ENCODE measurements at regions not wholly inside any gene's neighbourhood (a gene's known extent, or its start where the extent isn't known, plus 50 kb on each side); places are given as distances from the start of the nearest gene placed in this dataset.

DNA sequence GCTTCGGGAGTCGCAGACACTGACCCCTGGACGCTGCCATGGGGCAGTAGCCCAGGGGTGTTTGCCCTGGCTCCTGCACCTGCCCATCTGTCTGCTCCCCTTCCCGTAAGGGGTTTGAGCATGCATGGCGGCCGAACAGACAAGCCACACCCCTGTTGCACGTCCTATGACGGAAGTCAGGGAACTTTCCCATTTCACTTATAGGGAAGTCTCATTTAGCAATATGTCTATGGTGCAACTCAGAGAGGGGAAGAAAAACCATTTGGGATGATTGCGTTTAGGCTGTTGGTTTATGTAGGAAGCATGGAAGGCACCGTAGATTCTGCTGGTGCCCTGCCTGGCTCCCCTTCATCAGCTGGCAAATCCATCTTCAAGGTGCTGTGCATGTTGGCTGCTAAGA lies 112.5 kb downstream of the HAPSTR1 start:
- TF ChIP-seq, protein P1, sequence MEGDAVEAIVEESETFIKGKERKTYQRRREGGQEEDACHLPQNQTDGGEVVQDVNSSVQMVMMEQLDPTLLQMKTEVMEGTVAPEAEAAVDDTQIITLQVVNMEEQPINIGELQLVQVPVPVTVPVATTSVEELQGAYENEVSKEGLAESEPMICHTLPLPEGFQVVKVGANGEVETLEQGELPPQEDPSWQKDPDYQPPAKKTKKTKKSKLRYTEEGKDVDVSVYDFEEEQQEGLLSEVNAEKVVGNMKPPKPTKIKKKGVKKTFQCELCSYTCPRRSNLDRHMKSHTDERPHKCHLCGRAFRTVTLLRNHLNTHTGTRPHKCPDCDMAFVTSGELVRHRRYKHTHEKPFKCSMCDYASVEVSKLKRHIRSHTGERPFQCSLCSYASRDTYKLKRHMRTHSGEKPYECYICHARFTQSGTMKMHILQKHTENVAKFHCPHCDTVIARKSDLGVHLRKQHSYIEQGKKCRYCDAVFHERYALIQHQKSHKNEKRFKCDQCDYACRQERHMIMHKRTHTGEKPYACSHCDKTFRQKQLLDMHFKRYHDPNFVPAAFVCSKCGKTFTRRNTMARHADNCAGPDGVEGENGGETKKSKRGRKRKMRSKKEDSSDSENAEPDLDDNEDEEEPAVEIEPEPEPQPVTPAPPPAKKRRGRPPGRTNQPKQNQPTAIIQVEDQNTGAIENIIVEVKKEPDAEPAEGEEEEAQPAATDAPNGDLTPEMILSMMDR (IDR thresholded peaks at IDR 0.05; ENCODE audit: low read depth, low read length) = no peak
- DNase-seq (ENCODE audit: extremely low read depth, low read depth) = no peak

DNA sequence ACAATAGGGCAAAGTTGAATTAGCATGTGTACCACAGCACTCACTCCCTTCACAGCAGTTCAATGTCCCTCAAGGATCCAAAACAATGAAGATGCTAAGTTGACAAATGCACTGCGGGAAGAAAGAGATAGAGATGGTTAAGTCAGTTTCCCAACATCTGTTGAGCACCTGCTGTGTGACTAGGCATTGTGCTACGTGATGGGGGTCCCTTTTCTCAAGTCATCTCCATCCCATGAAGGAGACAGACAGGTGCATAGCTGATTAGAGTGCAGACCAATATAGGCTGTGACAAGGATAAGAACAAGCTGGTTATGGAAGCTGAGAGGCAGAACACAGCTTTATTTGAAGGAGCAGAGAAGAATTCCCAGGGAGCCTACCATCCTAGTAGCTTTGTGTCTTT lies 114.2 kb downstream of the HAPSTR1 start:
- TF ChIP-seq, protein P1 (IDR thresholded peaks at IDR 0.05; ENCODE audit: low read depth, low read length) = no peak
- no peak for DNase-seq (ENCODE audit: extremely low read depth, low read depth)

DNA sequence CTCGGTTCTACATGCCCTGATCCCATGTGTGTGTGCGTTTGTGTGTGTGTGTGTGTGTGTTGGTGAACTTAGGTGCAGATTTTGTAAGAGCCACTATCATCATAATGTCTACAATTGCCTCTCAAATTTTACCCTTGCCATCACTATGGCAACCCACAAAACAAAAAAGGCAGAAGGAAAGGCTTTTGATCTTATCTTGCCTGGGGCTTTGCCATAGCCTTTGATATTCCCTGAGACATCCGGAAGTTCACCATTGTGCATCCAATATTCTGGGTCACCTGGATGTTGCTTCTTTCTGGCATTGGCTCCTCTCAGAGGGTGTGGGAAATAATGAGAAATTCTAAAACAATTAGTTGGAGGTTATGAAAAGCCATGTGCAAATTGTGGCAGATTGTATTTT lies 114.7 kb downstream of the HAPSTR1 start:
- no peak for DNase-seq (ENCODE audit: extremely low read depth, low read depth)
- TF ChIP-seq, protein P1 (IDR thresholded peaks at IDR 0.05; ENCODE audit: low read depth, low read length) = no peak

DNA sequence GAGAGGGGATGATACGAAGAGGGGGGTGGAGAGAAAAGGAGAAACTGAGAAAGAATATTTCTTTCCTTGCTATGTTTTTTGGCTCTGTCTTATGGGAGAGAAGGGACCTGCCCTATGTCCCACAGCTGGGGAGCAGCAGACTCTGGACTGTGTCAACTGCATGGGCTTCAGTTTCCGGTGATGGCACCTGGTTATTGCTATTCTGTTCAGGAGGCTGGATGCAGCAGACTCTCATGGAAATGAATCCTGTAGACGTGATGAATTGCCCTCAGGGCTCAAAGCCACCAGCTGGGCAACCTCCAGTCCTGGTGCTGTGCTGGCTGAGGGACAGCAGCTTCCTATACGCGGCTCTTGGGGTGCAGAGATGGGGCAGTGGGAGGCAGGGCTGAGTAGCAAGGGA lies 121.2 kb downstream of the HAPSTR1 start:
- no peak for DNase-seq (ENCODE audit: extremely low read depth, low read depth)
- TF ChIP-seq, protein P1 (IDR thresholded peaks at IDR 0.05; ENCODE audit: low read depth, low read length) = no peak

DNA sequence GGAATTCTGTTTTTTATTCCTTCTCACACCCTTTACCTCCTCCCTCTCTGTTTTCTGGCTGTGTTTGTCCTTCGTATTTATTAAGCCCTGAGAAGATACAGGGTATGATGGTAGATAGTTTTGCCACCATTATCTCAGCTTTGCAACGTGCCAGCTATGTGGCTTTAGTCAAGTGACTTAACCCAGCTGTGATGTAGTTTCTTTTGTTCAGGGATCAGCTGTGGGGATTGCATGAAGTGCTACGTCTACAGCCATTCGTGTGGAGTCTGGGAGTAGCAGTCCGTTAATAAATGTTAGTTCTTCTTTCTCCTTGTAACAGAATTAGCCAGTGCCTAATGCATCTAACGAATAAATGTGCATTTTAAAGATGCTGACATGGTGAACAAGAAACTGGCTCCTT lies 128.4 kb downstream of the HAPSTR1 start:
- TF ChIP-seq, protein P1 (IDR thresholded peaks at IDR 0.05; ENCODE audit: low read depth, low read length) = no peak
- DNase-seq (ENCODE audit: extremely low read depth, low read depth) = no peak

DNA sequence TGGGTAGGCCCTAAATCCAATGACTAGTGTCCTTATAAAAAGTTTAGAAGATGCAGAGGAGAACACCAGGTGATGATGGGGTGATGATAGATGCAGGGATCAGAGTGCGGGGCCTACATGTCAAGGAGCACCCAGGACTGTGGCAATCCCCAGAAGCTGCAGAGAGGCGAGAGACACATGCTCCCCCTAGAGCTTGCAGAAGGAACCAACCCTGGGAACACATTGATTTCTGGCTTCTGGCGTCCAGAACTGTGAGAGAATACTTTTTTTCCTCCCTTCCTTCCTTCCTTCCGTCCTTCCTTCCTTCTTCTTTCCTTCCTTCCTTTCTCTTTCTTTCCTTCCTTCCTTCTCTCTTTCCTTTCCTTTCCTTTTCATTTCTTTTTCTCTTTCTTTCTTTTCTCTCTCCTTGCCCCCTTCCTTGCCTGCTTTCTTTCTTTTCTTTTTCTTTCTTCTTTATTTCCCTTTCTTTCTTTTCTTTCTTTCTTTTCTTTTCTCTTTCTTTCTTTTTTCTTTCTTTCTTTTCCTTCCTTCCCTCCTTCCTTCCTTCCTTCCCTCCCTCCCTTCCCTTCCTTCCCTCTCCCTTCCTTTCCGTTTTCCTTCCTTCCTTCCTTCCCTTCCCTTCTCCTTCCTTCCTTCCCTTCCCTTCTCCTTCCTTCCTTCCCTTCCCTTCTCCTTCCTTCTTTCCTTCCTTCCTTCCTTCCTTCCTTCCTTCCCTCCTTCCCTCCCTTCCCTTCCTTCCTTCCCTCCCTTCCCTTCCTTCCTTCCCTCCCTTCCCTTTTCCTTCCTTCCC lies 134.3 kb downstream of the HAPSTR1 start:
- TF ChIP-seq, protein P1 (IDR thresholded peaks at IDR 0.05; ENCODE audit: low read depth, low read length) = peak; percentile 24
- DNase-seq (ENCODE audit: extremely low read depth, low read depth) = no peak

DNA sequence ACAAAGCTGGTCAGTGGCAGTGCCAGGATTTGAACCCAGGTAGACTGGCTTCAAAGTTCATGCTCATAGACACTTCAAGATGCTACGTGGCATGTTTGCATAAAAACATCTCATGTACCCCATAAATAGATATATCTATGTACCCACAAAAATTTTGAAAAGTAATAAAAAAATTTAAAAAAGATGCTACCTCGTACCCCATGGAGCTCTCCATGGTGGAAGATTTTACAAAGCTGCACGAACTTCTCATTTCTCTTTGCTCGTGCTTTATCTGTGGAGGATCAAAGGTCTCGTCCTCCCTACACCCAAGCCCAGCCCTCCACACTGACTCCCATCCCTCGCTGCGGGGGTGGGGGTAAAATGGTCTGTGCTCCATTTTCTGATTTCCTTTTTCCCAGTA lies 135.5 kb downstream of the HAPSTR1 start:
- DNase-seq (ENCODE audit: extremely low read depth, low read depth) = no peak
- TF ChIP-seq, protein P1 (IDR thresholded peaks at IDR 0.05; ENCODE audit: low read depth, low read length) = no peak
